Breast epithelium (tissue), 3 donors: ENCODE measurements at regions not wholly inside any gene's neighbourhood (a gene's known extent, or its start where the extent isn't known, plus 50 kb on each side); places are given as distances from the start of the nearest gene placed in this dataset.

Source experiments
- CTCF ChIP-seq, 3 donors: fragments of 450-650 bp; IDR thresholded peaks; one replicate each; pipeline ENCODE4 v1.5.1; 2016 to 2017; ENCODE audit warnings: antibody characterized with exemption in 3 of 3, mild to moderate bottlenecking in 3 of 3, moderate library complexity in 3 of 3
- POLR2A ChIP-seq: fragments of 450-650 bp; IDR thresholded peaks from one replicate; pipeline ENCODE4 v1.6.1; 2016; ENCODE audit warnings: antibody characterized with exemption, mild to moderate bottlenecking, moderate library complexity
- POLR2AphosphoS5 ChIP-seq, 3 donors: sonication (generic); formaldehyde crosslinking; IDR thresholded peaks; one replicate each; pipeline ENCODE4 v1.6.1; 2017; ENCODE audit warnings: antibody characterized with exemption in 3 of 3

DNA sequence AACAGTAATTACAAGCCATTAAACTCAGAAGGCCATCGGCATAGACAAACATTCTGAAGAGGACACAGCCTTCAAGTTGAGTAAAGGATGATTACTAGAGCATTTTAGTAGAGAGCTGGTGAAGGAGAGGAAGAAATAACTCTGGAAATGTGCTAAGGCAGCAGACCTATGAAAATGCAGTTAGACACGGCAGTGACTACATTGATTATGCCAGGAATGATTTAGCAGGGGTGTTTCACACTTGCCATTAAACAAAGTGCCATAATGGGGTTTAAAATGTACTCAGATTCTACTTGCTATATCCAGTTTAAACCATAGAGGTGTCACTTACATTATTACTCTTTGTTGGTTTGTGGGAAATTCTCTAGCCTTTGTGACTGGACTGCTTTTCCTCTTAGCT is 372.3 kb downstream of the CPS1 start:
- TF ChIP-seq CTCF (IDR thresholded peaks at IDR 0.05) = no peak
- TF ChIP-seq POLR2A = no peak
- TF ChIP-seq POLR2AphosphoS5 (IDR thresholded peaks at IDR 0.05) = no peak
